ENCODE measurements at regions not wholly inside any gene's neighbourhood (a gene's known extent, or its start where the extent isn't known, plus 50 kb on each side); places are given as distances from the start of the nearest gene placed in this dataset.
"Not testable (repeated sequence)": the region's sequence is repeated elsewhere in the genome, so short reads cannot be mapped to it uniquely, and the experiment has no call there.

- DNase-seq (no peak), ATAC-seq (replicated peaks in 1 of 2) (no peak)
- Mint-ChIP-seq H3K9me3 (no peaks in the 10 kb centered on the region), H3K27me3 (ENCODE audit: low read depth) (peaks cover 17% of the 10 kb centered on the region), H3K36me3 (ENCODE audit: insufficient read depth in 2 of 2) (no peaks in the 10 kb centered on the region), H3K4me3 (no peak overlapping the region), H3K4me1 (ENCODE audit: low read depth) (no peaks in the 10 kb centered on the region), H3K27ac (no peak overlapping the region)
These were observed 51.9 kb upstream of the SPDL1 start for GRCh38 chr5:169531631-169532030.

- H3K9me3 Mint-ChIP-seq = no peaks in the 10 kb centered on the region
- DNase-seq (no peak), ATAC-seq (replicated peaks in 1 of 2) (no peak)
- no peak overlapping the region for H3K4me3 Mint-ChIP-seq
- H3K27me3 Mint-ChIP-seq (ENCODE audit: low read depth) = peaks cover 19% of the 10 kb centered on the region
- no peaks in the 10 kb centered on the region for H3K4me1 Mint-ChIP-seq (ENCODE audit: low read depth)
- no peaks in the 10 kb centered on the region for H3K36me3 Mint-ChIP-seq (ENCODE audit: insufficient read depth in 2 of 2)
- H3K27ac Mint-ChIP-seq = peak overlapping the region; percentile 48
These were observed 55.7 kb upstream of the SPDL1 start for GRCh38 chr5:169527863-169528262.

- ATAC-seq (replicated peaks in 1 of 2) = no peak
- no peak overlapping the region for H3K4me3 Mint-ChIP-seq
- H3K9me3 Mint-ChIP-seq = no peaks in the 10 kb centered on the region
- H3K27me3 Mint-ChIP-seq (ENCODE audit: low read depth) = peaks cover 23% of the 10 kb centered on the region
- no peaks in the 10 kb centered on the region for H3K36me3 Mint-ChIP-seq (ENCODE audit: insufficient read depth in 2 of 2)
- no peak overlapping the region for H3K27ac Mint-ChIP-seq
- no peak for DNase-seq
- no peaks in the 10 kb centered on the region for H3K4me1 Mint-ChIP-seq (ENCODE audit: low read depth)
These were observed 56.5 kb upstream of the SPDL1 start for GRCh38 chr5:169527066-169527465.

GRCh38 chr5:169522851-169523250 is 60.7 kb upstream of the SPDL1 start:
- Mint-ChIP-seq H3K36me3 (ENCODE audit: insufficient read depth in 2 of 2) (no peaks in the 10 kb centered on the region), H3K4me3 (no peak overlapping the region), H3K27me3 (ENCODE audit: low read depth) (peaks cover 23% of the 10 kb centered on the region), H3K27ac (no peak overlapping the region), H3K9me3 (peaks cover 0 to 2% of the 10 kb centered on the region in 2 donors), H3K4me1 (ENCODE audit: low read depth) (no peaks in the 10 kb centered on the region)
- ATAC-seq (replicated peaks in 1 of 2) (no peak), DNase-seq (no peak)

- Mint-ChIP-seq H3K36me3 (ENCODE audit: insufficient read depth in 2 of 2) (no peaks in the 10 kb centered on the region), H3K27me3 (ENCODE audit: low read depth) (peaks cover 11% of the 10 kb centered on the region), H3K9me3 (peaks cover 0 to 2% of the 10 kb centered on the region in 2 donors), H3K27ac (no peak overlapping the region), H3K4me1 (ENCODE audit: low read depth) (no peaks in the 10 kb centered on the region), H3K4me3 (no peak overlapping the region)
- ATAC-seq (replicated peaks in 1 of 2) (no peak), DNase-seq (no peak)
These were observed 62.1 kb upstream of the SPDL1 start for GRCh38 chr5:169521366-169521983.

- DNase-seq (no peak), ATAC-seq (replicated peaks in 1 of 2) (no peak)
- H3K36me3 Mint-ChIP-seq (ENCODE audit: insufficient read depth in 2 of 2) = no peaks in the 10 kb centered on the region
- no peak overlapping the region for H3K4me3 Mint-ChIP-seq
- H3K9me3 Mint-ChIP-seq = peaks cover 0 to 2% of the 10 kb centered on the region in 2 donors
- H3K27me3 Mint-ChIP-seq (ENCODE audit: low read depth) = peaks cover 6% of the 10 kb centered on the region
- H3K4me1 Mint-ChIP-seq (ENCODE audit: low read depth) = no peaks in the 10 kb centered on the region
- no peak overlapping the region for H3K27ac Mint-ChIP-seq
These were observed 64.2 kb upstream of the SPDL1 start for GRCh38 chr5:169519358-169519757.

GRCh38 chr5:169518779-169519178 is 64.8 kb upstream of the SPDL1 start:
- not testable (repeated sequence) for H3K36me3 Mint-ChIP-seq (ENCODE audit: insufficient read depth in 2 of 2); ATAC-seq (replicated peaks in 1 of 2); H3K9me3 Mint-ChIP-seq; H3K4me1 Mint-ChIP-seq (ENCODE audit: low read depth); H3K27me3 Mint-ChIP-seq (ENCODE audit: low read depth); H3K27ac Mint-ChIP-seq; DNase-seq; H3K4me3 Mint-ChIP-seq

- Mint-ChIP-seq H3K4me1 (ENCODE audit: low read depth) (no peaks in the 10 kb centered on the region), H3K27me3 (ENCODE audit: low read depth) (no peaks in the 10 kb centered on the region), H3K36me3 (ENCODE audit: insufficient read depth in 2 of 2) (no peaks in the 10 kb centered on the region)
These were observed 71.2 kb upstream of the SPDL1 start for GRCh38 chr5:169512385-169512784.

GRCh38 chr5:169511708-169512107 is 71.9 kb upstream of the SPDL1 start:
- DNase-seq (no peak), ATAC-seq (replicated peaks in 1 of 2) (no peak)
- Mint-ChIP-seq H3K27me3 (ENCODE audit: low read depth) (no peaks in the 10 kb centered on the region), H3K4me1 (ENCODE audit: low read depth) (no peaks in the 10 kb centered on the region), H3K27ac (no peak overlapping the region), H3K36me3 (ENCODE audit: insufficient read depth in 2 of 2) (no peaks in the 10 kb centered on the region), H3K9me3 (peaks cover 1% of the 10 kb centered on the region in 2 donors), H3K4me3 (no peak overlapping the region)

More at GRCh38 chr5:169512385-169512784, 71.2 kb upstream of the SPDL1 start:
- ATAC-seq (replicated peaks in 1 of 2) (no peak), DNase-seq (no peak)
- no peak overlapping the region for H3K4me3 Mint-ChIP-seq
- H3K9me3 Mint-ChIP-seq = peaks cover 1% of the 10 kb centered on the region in 2 donors
- H3K27ac Mint-ChIP-seq = no peak overlapping the region

- H3K27me3 Mint-ChIP-seq (ENCODE audit: low read depth) = peaks cover 19% of the 10 kb centered on the region
- no peaks in the 10 kb centered on the region for H3K4me1 Mint-ChIP-seq (ENCODE audit: low read depth)
- H3K36me3 Mint-ChIP-seq (ENCODE audit: insufficient read depth in 2 of 2) = no peaks in the 10 kb centered on the region
- no peak overlapping the region for H3K4me3 Mint-ChIP-seq
- no peak for DNase-seq
- H3K9me3 Mint-ChIP-seq = peaks cover 1% of the 10 kb centered on the region in 2 donors
- H3K27ac Mint-ChIP-seq = no peak overlapping the region
- ATAC-seq (replicated peaks in 1 of 2) = no peak
These were observed 76.5 kb upstream of the SPDL1 start for GRCh38 chr5:169507051-169507450.

GRCh38 chr5:169503886-169504285 is 79.7 kb upstream of the SPDL1 start:
- Mint-ChIP-seq H3K27me3 (ENCODE audit: low read depth) (peaks cover 19% of the 10 kb centered on the region), H3K36me3 (ENCODE audit: insufficient read depth in 2 of 2) (no peaks in the 10 kb centered on the region), H3K27ac (no peak overlapping the region), H3K9me3 (peaks cover 1% of the 10 kb centered on the region in 2 donors), H3K4me3 (no peak overlapping the region), H3K4me1 (ENCODE audit: low read depth) (no peaks in the 10 kb centered on the region)
- ATAC-seq (replicated peaks in 1 of 2) = no peak
- DNase-seq = no peak

GRCh38 chr5:169499990-169500505 is 83.5 kb upstream of the SPDL1 start:
- peaks cover 19% of the 10 kb centered on the region for H3K27me3 Mint-ChIP-seq (ENCODE audit: low read depth)

GRCh38 chr5:169496878-169497277 is 86.7 kb upstream of the SPDL1 start:
- ATAC-seq (replicated peaks in 1 of 2) (no peak), DNase-seq (no peak)
- Mint-ChIP-seq H3K9me3 (no peaks in the 10 kb centered on the region), H3K36me3 (ENCODE audit: insufficient read depth in 2 of 2) (no peaks in the 10 kb centered on the region), H3K27ac (no peak overlapping the region), H3K4me1 (ENCODE audit: low read depth) (no peaks in the 10 kb centered on the region), H3K27me3 (ENCODE audit: low read depth) (peaks cover 7% of the 10 kb centered on the region), H3K4me3 (no peak overlapping the region)

More at GRCh38 chr5:169499990-169500505, 83.5 kb upstream of the SPDL1 start:
- Mint-ChIP-seq H3K4me3 (no peak overlapping the region), H3K4me1 (ENCODE audit: low read depth) (no peaks in the 10 kb centered on the region), H3K27ac (no peak overlapping the region), H3K9me3 (no peaks in the 10 kb centered on the region), H3K36me3 (ENCODE audit: insufficient read depth in 2 of 2) (no peaks in the 10 kb centered on the region)
- ATAC-seq (replicated peaks in 1 of 2) (no peak), DNase-seq (no peak)

- Mint-ChIP-seq H3K4me3 (no peak overlapping the region), H3K36me3 (ENCODE audit: insufficient read depth in 2 of 2) (no peaks in the 10 kb centered on the region), H3K9me3 (no peaks in the 10 kb centered on the region), H3K4me1 (ENCODE audit: low read depth) (no peaks in the 10 kb centered on the region), H3K27ac (no peak overlapping the region), H3K27me3 (ENCODE audit: low read depth) (peaks cover 13% of the 10 kb centered on the region)
- ATAC-seq (replicated peaks in 1 of 2) (no peak), DNase-seq (no peak)
These were observed 88.5 kb upstream of the SPDL1 start for GRCh38 chr5:169494941-169495548.
